Prostate gland (tissue), 2 donors: ENCODE measurements at regions not wholly inside any gene's neighbourhood (a gene's known extent, or its start where the extent isn't known, plus 50 kb on each side); places are given as distances from the start of the nearest gene placed in this dataset.

Experiments
- CTCF ChIP-seq, 4 experiments: fragments of 200-600 bp in 2 of 4; fragments of 450-650 bp in 2 of 4; sonication (generic) in 2 of 4; IDR thresholded peaks; 1 replicate in 3 of 4; 2 replicates in 1 of 4; pipeline ENCODE4 v1.5.1; 2016 to 2019; ENCODE audit warnings: antibody characterized with exemption in 4 of 4, mild to moderate bottlenecking in 2 of 4, moderate library complexity in 2 of 4
- POLR2A ChIP-seq: fragments of 450-650 bp; IDR thresholded peaks from one replicate; pipeline ENCODE4 v1.6.1; 2016; ENCODE audit warnings: antibody characterized with exemption, mild to moderate bottlenecking
- POLR2AphosphoS5 ChIP-seq: sonication (generic); formaldehyde crosslinking; IDR thresholded peaks from one replicate; pipeline ENCODE4 v1.6.1; 2017; ENCODE audit warnings: antibody characterized with exemption

DNA sequence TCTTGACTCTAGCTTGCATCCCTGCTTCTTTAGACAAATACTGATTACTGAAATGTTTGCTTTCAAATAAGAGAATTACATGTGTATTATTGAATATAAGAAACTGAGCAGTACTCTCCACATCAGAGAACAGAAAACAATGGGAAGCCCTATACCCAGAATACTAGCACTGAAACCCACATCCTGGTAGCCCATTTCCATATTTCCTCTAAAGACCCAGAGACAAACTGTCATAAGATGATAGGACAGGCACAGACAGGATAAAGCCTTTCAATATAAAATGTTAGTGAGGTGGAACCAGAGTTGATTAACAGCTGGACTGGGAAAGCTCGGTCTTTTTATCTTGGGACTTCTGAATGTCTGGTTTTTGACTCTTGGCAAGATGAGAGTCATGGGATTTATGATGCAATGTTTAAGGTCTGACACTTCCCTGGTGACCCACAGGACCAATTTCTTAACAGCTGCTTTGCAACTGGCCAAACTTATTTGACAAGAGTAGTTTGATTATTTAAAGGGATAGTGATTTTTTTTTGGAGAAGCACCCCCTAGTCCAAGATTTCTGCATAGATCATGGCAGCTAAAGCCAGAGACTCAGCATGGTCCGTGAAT lies 166.9 kb upstream of the ATXN7L3B start:
- TF ChIP-seq CTCF (IDR thresholded peaks at IDR 0.05) (no peak), POLR2AphosphoS5 (no peak), POLR2A (no peak)
